Inflammatory macrophage (primary cell): ENCODE measurements at regions not wholly inside any gene's neighbourhood (a gene's known extent, or its start where the extent isn't known, plus 50 kb on each side); places are given as distances from the start of the nearest gene placed in this dataset.
A peak's percentile ranks its signal among the peaks of the same experiment; 100 is the strongest.

Experiments
- DNase-seq, 2 donors: peaks; one replicate each; pipeline ENCODE4 v3.0.0-alpha.2; 2020 to 2022

GRCh38 chr4:153107246-153107645 lies 97.0 kb upstream of the TRIM2 start:
- DNase-seq, result no peak

GRCh38 chr4:153109296-153109849 lies 94.9 kb upstream of the TRIM2 start:
- no peak for DNase-seq

GRCh38 chr4:153110739-153111138 lies 93.5 kb upstream of the TRIM2 start:
- no peak for DNase-seq

GRCh38 chr4:153111426-153112040 lies 92.7 kb upstream of the TRIM2 start:
- no peak for DNase-seq

GRCh38 chr4:153112041-153112441 lies 92.2 kb upstream of the TRIM2 start:
- DNase-seq, result no peak

GRCh38 chr4:153113061-153113837 lies 91.0 kb upstream of the TRIM2 start:
- no peak for DNase-seq

- DNase-seq, result no peak
Observed at GRCh38 chr4:153113838-153114105, 90.5 kb upstream of the TRIM2 start.

- no peak for DNase-seq
Observed at GRCh38 chr4:153114771-153115321, 89.4 kb upstream of the TRIM2 start.

- peak; percentile 9 to 14 for DNase-seq
Observed at GRCh38 chr4:153115322-153116290, 88.6 kb upstream of the TRIM2 start.

GRCh38 chr4:153116291-153116680 lies 88.0 kb upstream of the TRIM2 start:
- no peak for DNase-seq

- DNase-seq, result no peak
Observed at GRCh38 chr4:153116801-153117200, 87.4 kb upstream of the TRIM2 start.

- DNase-seq, result no peak
Observed at GRCh38 chr4:153117554-153117953, 86.7 kb upstream of the TRIM2 start.

- peak in 1 of 2 donors; percentile 10 for DNase-seq
Observed at GRCh38 chr4:153119626-153120025, 84.6 kb upstream of the TRIM2 start.

- DNase-seq, result no peak
Observed at GRCh38 chr4:153120235-153120634, 84.0 kb upstream of the TRIM2 start.

GRCh38 chr4:153122855-153123254 lies 81.4 kb upstream of the TRIM2 start:
- no peak for DNase-seq

GRCh38 chr4:153126137-153126536 lies 78.1 kb upstream of the TRIM2 start:
- DNase-seq, result no peak

- peak; percentile 83 to 87 for DNase-seq
Observed at GRCh38 chr4:153127760-153128494, 76.3 kb upstream of the TRIM2 start.

GRCh38 chr4:153131596-153131995 lies 72.6 kb upstream of the TRIM2 start:
- DNase-seq, result no peak

- DNase-seq, result no peak
Observed at GRCh38 chr4:153137159-153137558, 67.1 kb upstream of the TRIM2 start.

- DNase-seq, result no peak
Observed at GRCh38 chr4:153137677-153138630, 66.3 kb upstream of the TRIM2 start.

GRCh38 chr4:153138736-153139135 lies 65.5 kb upstream of the TRIM2 start:
- DNase-seq, result peak; percentile 70 to 75
